GM12891 (cell line): ENCODE measurements at regions not wholly inside any gene's neighbourhood (a gene's known extent, or its start where the extent isn't known, plus 50 kb on each side); places are given as distances from the start of the nearest gene placed in this dataset.

ENCODE experiments used
- DNase-seq: peaks from one replicate; pipeline ENCODE4 v3.0.0; 2011; ENCODE audit warnings: low spot score; ENCODE audit not compliant: insufficient read length
- FAIRE-seq: peaks from 2 replicates; lab custom pipeline; 2011; peaks lifted over from hg19 to GRCh38; lab: Jason Lieb, UNC
- PAX5 ChIP-seq: IDR thresholded peaks from 2 replicates; pipeline ENCODE4 v1.6.1; 2011; ENCODE audit warnings: low read length, moderate library complexity, mild to moderate bottlenecking; ENCODE audit not compliant: insufficient read depth, severe bottlenecking
- POLR2A ChIP-seq: IDR thresholded peaks from 2 replicates; pipeline ENCODE4 v1.6.1; 2011; ENCODE audit warnings: low read depth, low read length, control low read depth
- POLR2AphosphoS5 ChIP-seq: IDR thresholded peaks from 2 replicates; pipeline ENCODE4 v1.6.1; 2011; ENCODE audit warnings: low read depth, low read length, control low read depth
- POU2F2 ChIP-seq: IDR thresholded peaks from 2 replicates; pipeline ENCODE4 v1.6.1; 2011; ENCODE audit warnings: low read depth, mild to moderate bottlenecking, control low read depth, low read length, moderate library complexity
- SPI1 ChIP-seq: IDR thresholded peaks from 2 replicates; pipeline ENCODE4 v1.6.1; 2011; ENCODE audit warnings: low read depth, low read length, control low read depth
- TAF1 ChIP-seq: IDR thresholded peaks from 2 replicates; pipeline ENCODE4 v1.6.1; 2011; ENCODE audit warnings: low read depth, low read length, control low read depth

- DNase-seq (no peak), FAIRE-seq (no peak)
- TF ChIP-seq PAX5, result no peak
- no peak for TF ChIP-seq TAF1
- no peak for TF ChIP-seq POLR2AphosphoS5
- TF ChIP-seq POLR2A, result no peak
- no peak for TF ChIP-seq POU2F2
- TF ChIP-seq SPI1, result no peak
Observed at GRCh38 chr18:38616306-38616705, 1050.7 kb upstream of the CELF4 start.

DNA sequence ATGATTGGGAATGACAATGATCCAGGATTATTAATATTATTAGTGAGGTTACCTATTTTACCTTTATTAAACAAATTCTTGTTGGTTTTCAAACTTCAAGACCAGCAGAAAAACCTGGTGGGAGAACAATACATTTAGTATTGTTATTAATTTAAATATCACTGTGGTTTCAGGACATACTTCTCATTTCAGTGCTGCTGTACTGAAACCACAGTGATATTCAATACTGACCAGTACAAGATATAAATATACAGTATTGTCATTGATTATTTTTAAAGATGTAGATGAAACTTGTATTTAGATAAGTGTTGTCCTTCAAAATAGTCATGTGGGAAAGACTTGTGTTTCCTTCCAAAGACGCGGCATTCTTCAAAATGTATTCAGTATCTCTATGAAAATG, 1047.3 kb upstream of the CELF4 start:
- DNase-seq, result no peak
- TF ChIP-seq POLR2AphosphoS5, result no peak
- TF ChIP-seq SPI1, result no peak
- TF ChIP-seq POU2F2, result no peak
- no peak for TF ChIP-seq POLR2A
- TF ChIP-seq PAX5, result no peak
- no peak for TF ChIP-seq TAF1
- no peak for FAIRE-seq

DNA sequence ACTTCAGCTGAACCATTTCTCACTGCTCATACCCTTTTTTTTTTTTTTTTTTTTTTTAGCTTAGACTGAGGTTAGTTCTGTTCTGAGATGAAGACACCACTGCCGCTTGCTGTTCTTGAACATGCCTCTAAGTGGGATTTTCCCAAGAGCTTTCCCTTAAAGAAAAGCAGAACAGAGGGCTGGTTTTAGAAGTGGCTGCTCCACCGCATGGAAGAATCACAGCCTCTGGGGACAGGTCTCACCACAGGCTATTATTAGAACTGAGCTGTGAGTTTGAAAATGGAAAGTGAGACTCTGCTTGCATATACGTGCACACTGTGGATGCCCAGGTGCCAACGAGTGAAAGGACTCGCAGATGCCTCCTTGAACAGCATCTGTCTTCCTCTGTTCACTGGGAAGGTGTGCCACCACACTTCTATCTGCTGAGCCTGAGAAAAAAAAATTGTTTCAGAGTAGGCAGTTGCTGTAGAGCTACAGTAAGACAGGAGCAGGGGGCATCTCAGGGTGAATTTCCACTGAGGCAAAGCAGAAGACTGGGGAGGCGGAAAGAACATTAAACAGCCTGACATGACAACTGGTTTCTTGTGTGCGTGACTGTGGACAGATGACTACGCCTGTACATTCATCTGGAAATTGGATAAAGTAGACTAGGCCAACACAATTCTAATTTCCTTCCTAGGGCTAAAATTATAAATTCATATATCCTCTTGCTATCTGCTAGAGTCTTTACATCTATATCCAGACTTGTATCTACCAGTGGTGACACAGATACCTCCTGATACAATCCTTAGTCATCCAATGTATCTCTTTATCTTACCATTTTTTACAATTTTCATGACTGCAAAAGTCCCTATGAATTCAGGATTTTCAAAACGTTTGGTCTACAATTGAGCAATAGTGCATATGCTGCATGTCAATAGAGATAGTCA, 1045.7 kb upstream of the CELF4 start:
- FAIRE-seq (peak; percentile 93), DNase-seq (no peak)
- no peak for TF ChIP-seq TAF1
- no peak for TF ChIP-seq PAX5
- TF ChIP-seq POLR2AphosphoS5, result no peak
- TF ChIP-seq POLR2A, result no peak
- TF ChIP-seq POU2F2, result peak; percentile 57; the same call in 1 of the 2 replicates
- TF ChIP-seq SPI1, result peak; percentile 86

DNA sequence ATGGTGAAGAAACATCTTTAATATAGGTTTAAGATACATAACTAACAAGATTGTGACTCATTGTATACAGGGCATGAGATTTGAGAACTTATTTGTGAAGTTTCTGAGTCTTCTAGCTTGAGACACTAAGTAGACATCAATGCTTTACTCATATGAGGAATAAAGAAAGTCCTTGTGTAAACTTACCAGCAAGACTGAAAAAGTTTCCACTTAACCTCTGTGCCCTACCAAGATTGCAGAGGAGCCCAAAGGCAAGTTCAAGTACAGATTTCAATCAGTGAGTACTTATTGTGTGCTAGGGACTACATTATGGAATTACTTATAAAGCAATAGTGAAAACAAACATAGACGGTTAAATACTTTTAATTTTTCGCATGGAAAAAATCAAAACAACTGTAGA, 1041.2 kb upstream of the CELF4 start:
- no peak for FAIRE-seq
- no peak for TF ChIP-seq PAX5
- no peak for TF ChIP-seq TAF1
- TF ChIP-seq POLR2A, result no peak
- TF ChIP-seq POU2F2, result no peak
- no peak for TF ChIP-seq POLR2AphosphoS5
- TF ChIP-seq SPI1, result no peak
- no peak for DNase-seq

DNA sequence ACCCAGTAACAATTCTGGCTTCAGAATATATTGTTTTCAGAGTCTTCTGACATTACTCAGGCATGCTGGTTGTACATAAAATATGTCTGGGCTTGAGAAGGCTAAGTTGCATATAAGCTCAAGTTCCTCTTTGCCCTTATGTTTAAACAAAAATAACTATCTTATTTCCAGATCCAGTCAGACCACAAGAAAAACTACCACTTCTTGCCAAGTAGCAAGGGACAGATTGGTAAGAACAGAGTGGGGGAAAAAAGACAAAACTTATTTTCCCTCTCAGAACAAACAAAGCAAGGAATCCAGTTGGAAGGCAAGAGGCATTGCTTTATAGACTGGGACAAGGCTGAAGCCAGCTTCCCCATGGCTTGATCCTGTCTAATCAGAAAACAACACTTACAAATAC, 1036.7 kb upstream of the CELF4 start:
- FAIRE-seq (no peak), DNase-seq (no peak)
- TF ChIP-seq PAX5 (no peak), POLR2AphosphoS5 (no peak), POU2F2 (no peak)

DNA sequence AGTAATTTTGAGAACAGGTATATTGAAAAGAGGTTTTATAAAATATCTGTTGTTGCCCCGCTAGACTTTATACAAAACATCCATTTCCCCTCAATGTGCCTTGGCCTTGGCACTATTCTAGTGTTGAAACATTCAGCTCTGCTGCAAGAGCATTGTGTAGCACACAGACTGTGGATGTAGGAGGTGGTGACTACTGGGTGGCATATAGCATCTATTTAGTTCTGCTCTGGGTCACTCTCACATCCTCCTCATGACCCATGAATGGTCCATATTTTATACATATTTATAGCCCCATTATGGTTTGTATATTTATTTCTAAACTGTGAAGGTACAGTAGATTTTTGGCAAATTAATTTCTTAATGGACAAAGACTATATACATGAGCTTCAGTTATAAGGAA, 1022.0 kb upstream of the CELF4 start:
- TF ChIP-seq SPI1 (no peak), POLR2AphosphoS5 (no peak), PAX5 (no peak), TAF1 (no peak), POLR2A (no peak), POU2F2 (no peak)
- DNase-seq (no peak), FAIRE-seq (no peak)

DNA sequence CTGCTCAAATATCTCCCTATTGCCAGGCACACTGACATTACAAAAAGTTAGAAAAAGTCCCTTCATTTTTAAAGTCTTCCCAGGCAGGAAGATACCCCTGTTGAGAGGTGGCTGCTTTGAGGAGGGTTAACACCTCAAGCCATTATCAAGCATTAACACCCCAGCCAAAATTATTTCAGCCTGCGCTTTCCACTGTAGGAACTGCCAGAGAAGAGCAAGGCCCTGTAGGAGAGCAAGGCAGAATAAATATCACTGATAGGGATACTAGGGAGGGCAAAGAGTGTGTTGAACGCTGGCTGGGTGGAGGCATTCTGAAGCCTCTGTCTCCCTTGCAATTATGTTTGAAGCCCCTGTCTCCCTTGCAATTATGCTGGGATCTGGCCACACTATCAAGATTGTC, 1020.7 kb upstream of the CELF4 start:
- FAIRE-seq, result no peak
- DNase-seq, result no peak
- no peak for TF ChIP-seq POLR2AphosphoS5
- TF ChIP-seq SPI1, result no peak

DNA sequence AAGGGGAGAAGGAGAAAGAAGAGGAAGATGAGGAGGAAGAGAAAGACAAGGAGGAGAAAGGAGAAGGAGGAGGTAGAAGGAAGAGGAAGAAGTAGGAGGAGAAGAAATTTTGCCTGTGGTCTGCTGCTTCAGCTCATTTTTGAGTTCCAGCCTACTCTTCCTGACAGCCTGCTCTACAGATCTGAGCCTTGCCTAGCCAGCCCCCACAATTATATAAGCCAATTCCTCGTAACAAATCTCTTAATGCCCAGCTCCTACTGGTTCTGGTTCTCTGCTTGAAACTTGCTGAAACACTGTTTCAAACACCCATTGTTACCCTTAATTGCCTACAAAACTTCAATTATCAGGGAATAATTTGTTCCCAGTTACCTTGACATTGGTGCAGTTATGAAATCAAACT, 1014.2 kb upstream of the CELF4 start:
- no peak for FAIRE-seq
- DNase-seq, result no peak
- no peak for TF ChIP-seq PAX5
- no peak for TF ChIP-seq POU2F2
- no peak for TF ChIP-seq TAF1
- TF ChIP-seq POLR2A, result no peak
- no peak for TF ChIP-seq POLR2AphosphoS5
- no peak for TF ChIP-seq SPI1

DNA sequence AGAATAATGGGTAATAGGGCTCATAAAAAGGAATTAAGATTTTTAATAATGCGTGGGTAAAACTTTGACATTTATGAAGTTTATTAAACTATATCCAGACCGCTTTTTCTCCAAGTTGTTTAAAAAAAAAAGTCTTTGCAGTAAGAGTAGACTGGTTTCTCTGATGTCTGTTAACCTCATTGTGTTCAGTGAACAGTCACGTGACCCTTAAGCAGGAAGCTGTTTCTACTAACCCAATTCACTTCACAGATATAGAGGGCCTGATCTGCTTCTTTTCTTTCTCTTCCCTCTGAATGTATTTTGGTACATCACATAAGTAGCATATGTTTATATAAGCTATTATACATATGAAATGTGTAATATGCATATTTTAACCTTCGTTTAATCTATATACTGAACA, 1011.3 kb upstream of the CELF4 start:
- FAIRE-seq, result no peak
- no peak for DNase-seq
- TF ChIP-seq POU2F2 (no peak), PAX5 (no peak), TAF1 (no peak), POLR2AphosphoS5 (no peak), SPI1 (no peak), POLR2A (no peak)

GRCh38 chr18:38576349-38576748, 1010.8 kb upstream of the CELF4 start:
- TF ChIP-seq PAX5 (no peak), SPI1 (no peak), TAF1 (no peak), POLR2AphosphoS5 (no peak), POLR2A (no peak), POU2F2 (no peak)
- FAIRE-seq, result no peak
- DNase-seq, result no peak
